ENCODE measurements at regions not wholly inside any gene's neighbourhood (a gene's known extent, or its start where the extent isn't known, plus 50 kb on each side); places are given as distances from the start of the nearest gene placed in this dataset.

- TF ChIP-seq POLR2AphosphoS5 (IDR thresholded peaks at IDR 0.05) = no peak
- TF ChIP-seq, protein P1, sequence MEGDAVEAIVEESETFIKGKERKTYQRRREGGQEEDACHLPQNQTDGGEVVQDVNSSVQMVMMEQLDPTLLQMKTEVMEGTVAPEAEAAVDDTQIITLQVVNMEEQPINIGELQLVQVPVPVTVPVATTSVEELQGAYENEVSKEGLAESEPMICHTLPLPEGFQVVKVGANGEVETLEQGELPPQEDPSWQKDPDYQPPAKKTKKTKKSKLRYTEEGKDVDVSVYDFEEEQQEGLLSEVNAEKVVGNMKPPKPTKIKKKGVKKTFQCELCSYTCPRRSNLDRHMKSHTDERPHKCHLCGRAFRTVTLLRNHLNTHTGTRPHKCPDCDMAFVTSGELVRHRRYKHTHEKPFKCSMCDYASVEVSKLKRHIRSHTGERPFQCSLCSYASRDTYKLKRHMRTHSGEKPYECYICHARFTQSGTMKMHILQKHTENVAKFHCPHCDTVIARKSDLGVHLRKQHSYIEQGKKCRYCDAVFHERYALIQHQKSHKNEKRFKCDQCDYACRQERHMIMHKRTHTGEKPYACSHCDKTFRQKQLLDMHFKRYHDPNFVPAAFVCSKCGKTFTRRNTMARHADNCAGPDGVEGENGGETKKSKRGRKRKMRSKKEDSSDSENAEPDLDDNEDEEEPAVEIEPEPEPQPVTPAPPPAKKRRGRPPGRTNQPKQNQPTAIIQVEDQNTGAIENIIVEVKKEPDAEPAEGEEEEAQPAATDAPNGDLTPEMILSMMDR (IDR thresholded peaks at IDR 0.05) = no peak
Observed at GRCh38 chr10:90420637-90421318, 437.1 kb downstream of the HTR7 start.

Data from esophagus muscularis mucosa (tissue), 3 donors.